Neuronal stem cell (in vitro differentiated cells): ENCODE measurements at regions not wholly inside any gene's neighbourhood (a gene's known extent, or its start where the extent isn't known, plus 50 kb on each side); places are given as distances from the start of the nearest gene placed in this dataset.

Experiments used
- DNase-seq: peaks from one replicate; pipeline ENCODE4 v3.0.0-alpha.2; 2013; ENCODE audit warnings: low spot score
- H2AFZ ChIP-seq: one replicate; pipeline ENCODE4 v1.6.1; 2013; ENCODE audit warnings: mild to moderate bottlenecking, low read length, inconsistent platforms
- H2AK5ac ChIP-seq: 2 replicates; pipeline ENCODE4 v1.6.1; 2013; ENCODE audit warnings: low read depth, mild to moderate bottlenecking, inconsistent platforms, low read length, moderate library complexity, mixed read lengths
- H2BK120ac ChIP-seq: 2 replicates; pipeline ENCODE4 v1.6.1; 2013; ENCODE audit warnings: low read depth, mild to moderate bottlenecking, inconsistent platforms, low read length, moderate library complexity, mixed read lengths
- H2BK12ac ChIP-seq: one replicate; pipeline ENCODE4 v1.6.1; 2013; ENCODE audit warnings: low read length, inconsistent platforms
- H2BK15ac ChIP-seq: 2 replicates; pipeline ENCODE4 v1.6.1; 2013; ENCODE audit warnings: mild to moderate bottlenecking, low read length, inconsistent platforms, mixed read lengths
- H2BK5ac ChIP-seq: one replicate; pipeline ENCODE4 v1.6.1; 2013; ENCODE audit warnings: inconsistent platforms, mild to moderate bottlenecking, low read length, moderate library complexity
- H3K14ac ChIP-seq: one replicate; pipeline ENCODE4 v1.6.1; 2013; ENCODE audit warnings: low read length, inconsistent platforms
- H3K18ac ChIP-seq: 2 replicates; pipeline ENCODE4 v1.6.1; 2013; ENCODE audit warnings: low read length, inconsistent platforms
- H3K23ac ChIP-seq: 2 replicates; pipeline ENCODE4 v1.6.1; 2013; ENCODE audit warnings: low read depth, mild to moderate bottlenecking, mixed read lengths, low read length, inconsistent platforms; ENCODE audit not compliant: poor library complexity
- H3K27ac ChIP-seq: replicated peaks from 3 replicates; pipeline ENCODE4 v1.5.1; 2013; ENCODE audit warnings: low read length, inconsistent platforms
- H3K27me3 ChIP-seq, 3 experiments: 2 replicates each; pipeline ENCODE4 v1.6.1; 2013; ENCODE audit warnings: low read length in 3 of 3, mild to moderate bottlenecking in 2 of 3, inconsistent platforms in 1 of 3, low read depth in 1 of 3, mixed read lengths in 1 of 3, moderate library complexity in 1 of 3; ENCODE audit not compliant: control insufficient read depth in 3 of 3, insufficient read depth in 3 of 3
- H3K36me3 ChIP-seq, 2 donors: replicated peaks in 1 of 2; 2 replicates each; pipeline ENCODE4 v1.6.1; 2013; ENCODE audit warnings: low read length in 2 of 2; ENCODE audit not compliant: control insufficient read depth in 2 of 2, insufficient read depth in 2 of 2
- H3K4ac ChIP-seq: 2 replicates; pipeline ENCODE4 v1.6.1; 2013; ENCODE audit warnings: inconsistent platforms, mild to moderate bottlenecking, low read length, moderate library complexity
- H3K4me1 ChIP-seq, 2 donors: 1 replicate in 1 of 2; 2 replicates in 1 of 2; pipeline ENCODE4 v1.6.1; 2013; ENCODE audit warnings: low read length in 2 of 2, low read depth in 1 of 2; ENCODE audit not compliant: control insufficient read depth in 2 of 2, insufficient read depth in 1 of 2
- H3K4me2 ChIP-seq: one replicate; pipeline ENCODE4 v1.6.1; 2013; ENCODE audit warnings: mild to moderate bottlenecking, low read length, inconsistent platforms; ENCODE audit not compliant: insufficient read depth, poor library complexity, severe bottlenecking
- H3K4me3 ChIP-seq, 2 donors: 2 replicates each; pipeline ENCODE4 v1.5.1; 2013; ENCODE audit warnings: low read length in 2 of 2, mild to moderate bottlenecking in 2 of 2, inconsistent platforms in 1 of 2, moderate library complexity in 1 of 2
- H3K79me1 ChIP-seq: one replicate; pipeline ENCODE4 v1.6.1; 2013; ENCODE audit warnings: low read depth, mild to moderate bottlenecking, inconsistent platforms, low read length, moderate library complexity
- H3K9ac ChIP-seq: one replicate; pipeline ENCODE4 v1.6.1; 2013; ENCODE audit warnings: mild to moderate bottlenecking, low read depth, low read length, inconsistent platforms; ENCODE audit not compliant: poor library complexity
- H3K9me3 ChIP-seq, 2 donors: replicated peaks in 1 of 2; 2 replicates each; pipeline versions ENCODE3 to v1.6.1; 2013; ENCODE audit warnings: low read length in 2 of 2, mild to moderate bottlenecking in 2 of 2, inconsistent platforms in 1 of 2, low read depth in 1 of 2, mixed read lengths in 1 of 2, moderate library complexity in 1 of 2; ENCODE audit not compliant: control insufficient read depth in 2 of 2, insufficient read depth in 1 of 2
- H4K8ac ChIP-seq: one replicate; pipeline ENCODE4 v1.6.1; 2013; ENCODE audit warnings: low read depth, mild to moderate bottlenecking, inconsistent platforms, low read length, moderate library complexity
- H4K91ac ChIP-seq: one replicate; pipeline ENCODE4 v1.6.1; 2013; ENCODE audit warnings: low read length, low read depth, mild to moderate bottlenecking, inconsistent platforms; ENCODE audit not compliant: poor library complexity
- WGBS, 2 donors: extraction: QIAGEN DNeasy Blood & Tissue Kit; methylation state at CpG; one replicate each; pipeline ENCODE4 v1.1.7; 2013; ENCODE audit warnings: missing lambda C conversion rate in 2 of 2, mixed read lengths in 1 of 2; ENCODE audit not compliant: insufficient read length in 2 of 2, insufficient replicate concordance in 1 of 2; ENCODE audit errors: extremely low coverage in 2 of 2; 5-methylcytosine and 5-hydroxymethylcytosine counted together

GRCh38 chr20:55937283-55937682 is 68.0 kb downstream of the CBLN4 start:
- H3K14ac ChIP-seq, result no peak overlapping the region
- no peak overlapping the region for H2BK12ac ChIP-seq
- H3K4me3 ChIP-seq, result no peak overlapping the region
- H2BK120ac ChIP-seq, result no peak overlapping the region
- no peak overlapping the region for H4K8ac ChIP-seq
- no peak for DNase-seq
- H3K4me1 ChIP-seq, result no peaks in the 10 kb centered on the region
- no peak overlapping the region for H2BK15ac ChIP-seq
- H3K79me1 ChIP-seq, result no peaks in the 10 kb centered on the region
- H3K4ac ChIP-seq, result no peak overlapping the region
- H3K36me3 ChIP-seq, result no peaks in the 10 kb centered on the region
- no peak overlapping the region for H4K91ac ChIP-seq
- no peak overlapping the region for H3K23ac ChIP-seq
- no peak overlapping the region for H2AFZ ChIP-seq
- no CpG with 5 or more reads among the region's 3 CpGs for WGBS, 2 donors
- H3K4me2 ChIP-seq, result no peak overlapping the region
- H3K9me3 ChIP-seq, result peaks cover 0 to 4% of the 10 kb centered on the region in 2 donors
- no peak overlapping the region for H2BK5ac ChIP-seq
- H3K9ac ChIP-seq, result no peak overlapping the region
- no peak overlapping the region for H3K18ac ChIP-seq
- no peak overlapping the region for H3K27ac ChIP-seq
- no peaks in the 10 kb centered on the region for H3K27me3 ChIP-seq
- no peak overlapping the region for H2AK5ac ChIP-seq

DNA sequence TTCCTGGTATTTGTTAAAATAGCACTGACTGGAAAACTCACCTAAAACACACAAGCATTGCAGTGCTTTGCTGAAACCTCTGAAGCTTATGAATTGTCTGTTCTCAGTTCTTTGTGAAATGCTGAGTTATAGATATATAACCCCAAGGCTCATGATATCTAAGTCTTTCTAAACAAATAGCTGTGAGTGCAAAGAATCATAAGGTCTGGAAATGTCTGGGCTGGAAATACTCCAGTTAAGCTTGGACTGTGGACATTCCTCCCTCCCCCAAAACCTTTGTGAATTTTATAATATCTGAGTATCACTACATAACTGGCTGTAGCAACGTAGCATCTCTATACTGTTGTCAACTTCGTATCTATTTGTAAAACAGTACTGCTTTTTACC is 69.1 kb downstream of the CBLN4 start:
- Histone ChIP-seq H3K27me3 (no peaks in the 10 kb centered on the region), H3K4ac (no peak overlapping the region), H3K36me3 (no peaks in the 10 kb centered on the region), H2AFZ (no peak overlapping the region), H3K9ac (no peak overlapping the region), H2AK5ac (no peak overlapping the region), H2BK120ac (no peak overlapping the region), H3K27ac (no peak overlapping the region), H2BK15ac (no peak overlapping the region), H3K9me3 (peaks cover 0 to 4% of the 10 kb centered on the region in 2 donors), H3K4me3 (no peak overlapping the region), H3K14ac (no peak overlapping the region), H4K8ac (no peak overlapping the region), H2BK12ac (no peak overlapping the region), H3K4me2 (no peak overlapping the region), H3K4me1 (no peaks in the 10 kb centered on the region), H3K18ac (no peak overlapping the region), H3K23ac (no peak overlapping the region), H3K79me1 (no peaks in the 10 kb centered on the region), H2BK5ac (no peak overlapping the region), H4K91ac (no peak overlapping the region)
- DNase-seq, result no peak
- WGBS, 2 donors, result no CpG with 5 or more reads among the region's 2 CpGs

DNA sequence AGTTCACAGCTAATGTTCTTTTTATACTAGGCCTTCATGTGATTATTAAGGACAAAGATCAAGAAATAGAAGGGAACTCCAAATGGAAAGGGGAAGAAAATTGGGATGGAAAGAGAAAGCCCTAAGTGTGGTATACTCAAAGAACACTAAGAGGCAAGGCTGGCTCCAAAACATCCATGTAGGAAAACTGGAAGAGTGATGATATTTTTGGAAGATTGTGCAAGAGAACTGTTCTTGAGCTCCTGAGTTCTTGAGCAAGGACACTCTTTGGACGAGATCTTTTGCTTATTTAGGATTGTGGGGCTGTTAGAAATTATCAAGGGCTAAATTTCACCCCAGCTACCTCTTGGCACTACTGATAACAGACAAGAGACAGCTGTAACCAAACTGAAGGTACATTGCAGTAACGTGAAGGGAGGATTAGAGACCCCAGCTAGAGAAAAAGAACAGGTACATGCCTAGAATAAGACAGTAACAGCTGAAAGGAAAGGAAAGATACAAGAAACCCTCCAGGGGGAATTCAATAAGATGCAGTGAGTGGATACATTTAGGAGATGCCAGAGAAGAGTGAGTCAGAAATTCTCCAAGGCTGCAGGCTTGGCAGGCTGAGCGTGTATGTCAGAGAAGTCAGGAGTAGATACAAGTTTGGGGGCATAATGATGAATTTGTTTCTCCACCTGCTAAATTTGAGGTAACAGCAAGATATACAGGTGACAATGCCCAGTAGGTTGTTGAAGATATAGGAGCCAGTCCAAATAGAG is 69.7 kb downstream of the CBLN4 start:
- peaks cover 0 to 4% of the 10 kb centered on the region in 2 donors for H3K9me3 ChIP-seq
- no peak overlapping the region for H2AK5ac ChIP-seq
- H2BK5ac ChIP-seq, result no peak overlapping the region
- DNase-seq, result no peak
- H2BK12ac ChIP-seq, result no peak overlapping the region
- no peaks in the 10 kb centered on the region for H3K79me1 ChIP-seq
- H3K4me3 ChIP-seq, result no peak overlapping the region
- no peak overlapping the region for H2BK120ac ChIP-seq
- H3K27me3 ChIP-seq, result no peaks in the 10 kb centered on the region
- H3K27ac ChIP-seq, result no peak overlapping the region
- no peaks in the 10 kb centered on the region for H3K36me3 ChIP-seq
- no peak overlapping the region for H2AFZ ChIP-seq
- H3K18ac ChIP-seq, result no peak overlapping the region
- no peak overlapping the region for H2BK15ac ChIP-seq
- no peak overlapping the region for H3K4me2 ChIP-seq
- WGBS, 2 donors, result no CpG with 5 or more reads among the region's 3 CpGs
- no peak overlapping the region for H4K8ac ChIP-seq
- no peak overlapping the region for H3K4ac ChIP-seq
- no peak overlapping the region for H3K14ac ChIP-seq
- no peaks in the 10 kb centered on the region for H3K4me1 ChIP-seq
- H3K9ac ChIP-seq, result no peak overlapping the region
- H3K23ac ChIP-seq, result no peak overlapping the region
- H4K91ac ChIP-seq, result no peak overlapping the region

- no peaks in the 10 kb centered on the region for H3K4me1 ChIP-seq
- H3K36me3 ChIP-seq, result no peaks in the 10 kb centered on the region
- H3K9me3 ChIP-seq, result peaks cover 0 to 6% of the 10 kb centered on the region in 2 donors
- no peaks in the 10 kb centered on the region for H3K27me3 ChIP-seq
- no peak overlapping the region for H2BK15ac ChIP-seq
- no peak overlapping the region for H3K27ac ChIP-seq
- no peak for DNase-seq
- H4K8ac ChIP-seq, result no peak overlapping the region
- H3K9ac ChIP-seq, result no peak overlapping the region
- no peak overlapping the region for H3K4me2 ChIP-seq
- no peak overlapping the region for H2BK120ac ChIP-seq
- no peak overlapping the region for H3K4me3 ChIP-seq
- no peak overlapping the region for H2AK5ac ChIP-seq
- no peaks in the 10 kb centered on the region for H3K79me1 ChIP-seq
- H3K4ac ChIP-seq, result no peak overlapping the region
- no peak overlapping the region for H3K18ac ChIP-seq
- no CpG with 5 or more reads among the region's 2 CpGs for WGBS, 2 donors
- no peak overlapping the region for H2BK12ac ChIP-seq
- H2AFZ ChIP-seq, result no peak overlapping the region
- H4K91ac ChIP-seq, result no peak overlapping the region
- H2BK5ac ChIP-seq, result no peak overlapping the region
- no peak overlapping the region for H3K14ac ChIP-seq
- no peak overlapping the region for H3K23ac ChIP-seq
Measured at GRCh38 chr20:55934146-55934545, 71.2 kb downstream of the CBLN4 start.
